ENCODE measurements at regions not wholly inside any gene's neighbourhood (a gene's known extent, or its start where the extent isn't known, plus 50 kb on each side); places are given as distances from the start of the nearest gene placed in this dataset.

DNA sequence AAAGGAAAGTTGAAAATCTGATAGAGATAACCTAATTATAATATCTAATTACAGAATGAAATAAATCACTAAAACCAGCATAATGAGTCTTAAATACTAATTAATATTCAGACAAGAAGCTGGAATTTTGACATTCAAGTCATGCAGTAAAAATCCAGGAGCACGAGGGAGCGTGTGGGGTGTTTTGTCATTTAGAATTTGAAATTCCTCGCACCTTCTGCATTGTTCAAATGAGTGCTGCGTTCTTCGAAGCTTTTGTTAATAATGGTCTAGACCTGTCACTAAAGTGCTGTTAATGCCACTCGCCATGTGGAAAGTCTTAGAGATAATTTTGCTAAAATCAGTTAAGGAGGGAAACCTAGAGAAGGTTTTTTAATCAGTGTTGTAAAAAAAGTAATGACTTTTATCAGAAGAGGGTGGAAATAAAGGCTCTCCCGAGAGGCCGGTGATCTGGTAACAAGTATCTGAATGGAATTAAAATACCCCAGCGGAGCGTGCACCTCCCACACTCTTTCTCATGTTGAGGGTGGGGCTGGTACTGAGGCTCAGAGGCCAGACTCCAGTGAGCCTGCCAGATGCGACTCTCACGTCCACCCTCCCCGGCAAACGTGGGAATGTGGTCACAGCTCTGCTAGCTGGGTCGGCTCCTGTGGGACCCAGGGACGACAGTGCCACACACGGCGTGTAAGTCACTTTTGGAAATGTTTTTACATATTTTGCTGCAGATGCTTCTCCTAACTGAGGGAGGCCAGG, 69.4 kb upstream of the MYT1L start:
- Histone ChIP-seq H3K4me1 (ENCODE audit: insufficient read depth, low read length, poor library complexity, severe bottlenecking) (no peaks in the 10 kb centered on the region), H3K9me2 (ENCODE audit: insufficient read depth, low read length) (no peaks in the 10 kb centered on the region), H3K4me3 (ENCODE audit: low read depth, low read length, poor library complexity, severe bottlenecking) (no peak overlapping the region), H3K9me3 (ENCODE audit: low read length) (0 out of 2 replicates have a peak, but pooled peaks cover 4% of the 10 kb centered on the region), H3K4me2 (ENCODE audit: low read length) (no peak overlapping the region), H3K36me3 (ENCODE audit: insufficient read depth, low read length) (no peaks in the 10 kb centered on the region), H2AFZ (ENCODE audit: low read length) (no peak overlapping the region), H4K20me1 (ENCODE audit: insufficient read depth, low read length) (no peaks in the 10 kb centered on the region), H3K27ac (ENCODE audit: low read depth, low read length, poor library complexity, severe bottlenecking) (no peak overlapping the region), H3K79me2 (ENCODE audit: insufficient read depth, low read depth, low read length) (no peaks in the 10 kb centered on the region)
- TF ChIP-seq EZH2phosphoT487 (IDR thresholded peaks at IDR 0.05; ENCODE audit: borderline replicate concordance, low read depth, low read length), result no peak
- TF ChIP-seq, protein P1, sequence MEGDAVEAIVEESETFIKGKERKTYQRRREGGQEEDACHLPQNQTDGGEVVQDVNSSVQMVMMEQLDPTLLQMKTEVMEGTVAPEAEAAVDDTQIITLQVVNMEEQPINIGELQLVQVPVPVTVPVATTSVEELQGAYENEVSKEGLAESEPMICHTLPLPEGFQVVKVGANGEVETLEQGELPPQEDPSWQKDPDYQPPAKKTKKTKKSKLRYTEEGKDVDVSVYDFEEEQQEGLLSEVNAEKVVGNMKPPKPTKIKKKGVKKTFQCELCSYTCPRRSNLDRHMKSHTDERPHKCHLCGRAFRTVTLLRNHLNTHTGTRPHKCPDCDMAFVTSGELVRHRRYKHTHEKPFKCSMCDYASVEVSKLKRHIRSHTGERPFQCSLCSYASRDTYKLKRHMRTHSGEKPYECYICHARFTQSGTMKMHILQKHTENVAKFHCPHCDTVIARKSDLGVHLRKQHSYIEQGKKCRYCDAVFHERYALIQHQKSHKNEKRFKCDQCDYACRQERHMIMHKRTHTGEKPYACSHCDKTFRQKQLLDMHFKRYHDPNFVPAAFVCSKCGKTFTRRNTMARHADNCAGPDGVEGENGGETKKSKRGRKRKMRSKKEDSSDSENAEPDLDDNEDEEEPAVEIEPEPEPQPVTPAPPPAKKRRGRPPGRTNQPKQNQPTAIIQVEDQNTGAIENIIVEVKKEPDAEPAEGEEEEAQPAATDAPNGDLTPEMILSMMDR (conservative IDR thresholded peaks at IDR 0.05; ENCODE audit: low read length), result no peak
- POLR2A ChIA-PET, result no interaction called here
- intact Hi-C loops (cut with micrococcal nuclease; ENCODE audit: unreplicated experiment), result no loop called here
- CTCF ChIA-PET (ENCODE audit: unreplicated experiment), result no interaction called here
- no TSS peak for BruUV-seq (replicated peaks)
- DNase-seq (ENCODE audit: low spot score), result no peak

DNA sequence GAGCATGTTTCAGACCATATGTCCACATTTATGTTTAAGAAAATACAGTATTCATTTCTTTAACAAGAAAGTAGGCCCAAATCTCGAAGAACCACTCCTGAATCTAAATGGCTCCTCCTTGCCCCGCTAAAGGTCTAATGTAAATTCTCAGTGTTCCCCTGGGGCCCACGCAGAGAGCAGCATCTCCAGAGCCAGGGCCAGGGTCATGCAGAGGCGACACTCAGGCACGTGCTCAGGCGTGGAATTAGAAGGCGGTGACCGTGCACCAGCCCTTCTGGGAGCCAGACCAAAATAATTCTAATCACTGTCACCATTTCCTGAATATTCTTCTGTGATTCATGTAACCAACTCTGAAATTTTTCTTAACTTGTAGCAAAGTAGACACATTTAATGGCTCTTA, 68.3 kb upstream of the MYT1L start:
- POLR2A ChIA-PET, result no interaction called here
- Histone ChIP-seq H3K4me2 (ENCODE audit: low read length) (no peak overlapping the region), H4K20me1 (ENCODE audit: insufficient read depth, low read length) (no peaks in the 10 kb centered on the region), H3K27ac (ENCODE audit: low read depth, low read length, poor library complexity, severe bottlenecking) (no peak overlapping the region), H2AFZ (ENCODE audit: low read length) (no peak overlapping the region), H3K4me3 (ENCODE audit: low read depth, low read length, poor library complexity, severe bottlenecking) (no peak overlapping the region), H3K9me2 (ENCODE audit: insufficient read depth, low read length) (no peaks in the 10 kb centered on the region), H3K9me3 (ENCODE audit: low read length) (no peaks in the 10 kb centered on the region), H3K36me3 (ENCODE audit: insufficient read depth, low read length) (no peaks in the 10 kb centered on the region), H3K4me1 (ENCODE audit: insufficient read depth, low read length, poor library complexity, severe bottlenecking) (no peaks in the 10 kb centered on the region), H3K79me2 (ENCODE audit: insufficient read depth, low read depth, low read length) (no peaks in the 10 kb centered on the region)
- BruUV-seq (replicated peaks), result no TSS peak
- intact Hi-C loops (cut with micrococcal nuclease; ENCODE audit: unreplicated experiment), result no loop called here
- no peak for DNase-seq (ENCODE audit: low spot score)
- TF ChIP-seq, protein P1 (conservative IDR thresholded peaks at IDR 0.05; ENCODE audit: low read length), result no peak
- TF ChIP-seq EZH2phosphoT487 (IDR thresholded peaks at IDR 0.05; ENCODE audit: borderline replicate concordance, low read depth, low read length), result no peak
- CTCF ChIA-PET (ENCODE audit: unreplicated experiment), result no interaction called here

DNA sequence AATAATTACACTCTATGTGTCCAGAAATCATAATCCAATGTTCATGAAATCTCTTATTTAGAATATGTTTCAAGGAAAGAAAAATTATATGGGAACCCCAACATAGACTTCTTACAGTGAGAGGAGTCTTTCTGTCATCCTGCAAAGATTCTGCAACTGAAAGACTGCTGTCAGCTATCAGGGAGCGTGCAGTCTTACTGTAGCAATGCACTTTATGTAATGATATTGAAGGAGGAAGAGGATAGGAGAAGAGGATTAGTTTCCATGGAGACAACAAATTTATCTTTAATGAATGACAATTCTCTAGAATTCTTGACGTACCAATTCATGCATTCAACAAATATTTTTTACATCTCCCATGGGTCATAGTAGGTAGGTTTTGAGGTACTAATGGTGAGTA, 61.3 kb upstream of the MYT1L start:
- ChIA-PET CTCF (ENCODE audit: unreplicated experiment) (no interaction called here), POLR2A (no interaction called here)
- Histone ChIP-seq H3K27ac (ENCODE audit: low read depth, low read length, poor library complexity, severe bottlenecking) (no peak overlapping the region), H3K4me1 (ENCODE audit: insufficient read depth, low read length, poor library complexity, severe bottlenecking) (no peaks in the 10 kb centered on the region), H3K36me3 (ENCODE audit: insufficient read depth, low read length) (no peaks in the 10 kb centered on the region), H3K9me3 (ENCODE audit: low read length) (no peaks in the 10 kb centered on the region), H2AFZ (ENCODE audit: low read length) (no peak overlapping the region), H3K79me2 (ENCODE audit: insufficient read depth, low read depth, low read length) (no peaks in the 10 kb centered on the region), H4K20me1 (ENCODE audit: insufficient read depth, low read length) (no peaks in the 10 kb centered on the region), H3K4me2 (ENCODE audit: low read length) (no peak overlapping the region), H3K4me3 (ENCODE audit: low read depth, low read length, poor library complexity, severe bottlenecking) (no peak overlapping the region), H3K9me2 (ENCODE audit: insufficient read depth, low read length) (no peaks in the 10 kb centered on the region)
- no TSS peak for BruUV-seq (replicated peaks)
- no peak for TF ChIP-seq EZH2phosphoT487 (IDR thresholded peaks at IDR 0.05; ENCODE audit: borderline replicate concordance, low read depth, low read length)
- TF ChIP-seq, protein P1 (conservative IDR thresholded peaks at IDR 0.05; ENCODE audit: low read length), result no peak
- intact Hi-C loops (cut with micrococcal nuclease; ENCODE audit: unreplicated experiment), result no loop called here
- DNase-seq (ENCODE audit: low spot score), result no peak
